ENCODE measurements at regions not wholly inside any gene's neighbourhood (a gene's known extent, or its start where the extent isn't known, plus 50 kb on each side); places are given as distances from the start of the nearest gene placed in this dataset.

DNA sequence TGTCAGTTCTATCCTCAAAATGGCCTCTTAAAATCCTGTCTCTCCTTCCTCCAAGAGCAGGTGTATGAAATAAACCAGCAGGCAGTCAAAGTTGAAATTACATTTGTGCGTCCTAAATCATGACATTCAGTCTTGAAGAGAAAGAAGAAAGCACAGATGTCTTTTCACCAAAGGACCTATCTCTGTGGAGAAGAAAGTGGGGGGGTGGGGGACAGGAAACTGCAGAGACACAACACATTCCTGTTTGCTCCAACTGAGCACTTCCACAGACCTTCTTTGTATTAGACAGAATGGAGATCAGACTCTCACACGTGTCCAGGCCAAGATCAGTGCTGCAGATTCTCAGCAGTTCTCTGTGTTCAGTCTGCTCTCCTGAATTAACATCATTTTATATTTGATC is 471.9 kb upstream of the RGMB start:
- CTCF ChIA-PET: no interaction called here
- DNase-seq (ENCODE audit: low read depth, low spot score) (no peak), ATAC-seq (no peak)
- H3K4me3 ChIP-seq (ENCODE audit: low read depth in 2 of 2, low read length in 2 of 2): no peak overlapping the region
- H3K4me1 ChIP-seq (ENCODE audit: control insufficient read depth, insufficient read depth, low read length): no peaks in the 10 kb centered on the region
- POLR2A ChIA-PET: no interaction called here
- no TSS peak for BruUV-seq (replicated peaks)
- TF ChIP-seq SIN3A (IDR thresholded peaks at IDR 0.05; ENCODE audit: borderline replicate concordance, insufficient read depth, low read depth, low read length) (no peak), TCF7L2 (IDR thresholded peaks at IDR 0.05; ENCODE audit: low read depth, low read length) (no peak), POLR2AphosphoS5 (IDR thresholded peaks at IDR 0.05; ENCODE audit: low read depth, low read length) (no peak)
- TF ChIP-seq, protein P1, sequence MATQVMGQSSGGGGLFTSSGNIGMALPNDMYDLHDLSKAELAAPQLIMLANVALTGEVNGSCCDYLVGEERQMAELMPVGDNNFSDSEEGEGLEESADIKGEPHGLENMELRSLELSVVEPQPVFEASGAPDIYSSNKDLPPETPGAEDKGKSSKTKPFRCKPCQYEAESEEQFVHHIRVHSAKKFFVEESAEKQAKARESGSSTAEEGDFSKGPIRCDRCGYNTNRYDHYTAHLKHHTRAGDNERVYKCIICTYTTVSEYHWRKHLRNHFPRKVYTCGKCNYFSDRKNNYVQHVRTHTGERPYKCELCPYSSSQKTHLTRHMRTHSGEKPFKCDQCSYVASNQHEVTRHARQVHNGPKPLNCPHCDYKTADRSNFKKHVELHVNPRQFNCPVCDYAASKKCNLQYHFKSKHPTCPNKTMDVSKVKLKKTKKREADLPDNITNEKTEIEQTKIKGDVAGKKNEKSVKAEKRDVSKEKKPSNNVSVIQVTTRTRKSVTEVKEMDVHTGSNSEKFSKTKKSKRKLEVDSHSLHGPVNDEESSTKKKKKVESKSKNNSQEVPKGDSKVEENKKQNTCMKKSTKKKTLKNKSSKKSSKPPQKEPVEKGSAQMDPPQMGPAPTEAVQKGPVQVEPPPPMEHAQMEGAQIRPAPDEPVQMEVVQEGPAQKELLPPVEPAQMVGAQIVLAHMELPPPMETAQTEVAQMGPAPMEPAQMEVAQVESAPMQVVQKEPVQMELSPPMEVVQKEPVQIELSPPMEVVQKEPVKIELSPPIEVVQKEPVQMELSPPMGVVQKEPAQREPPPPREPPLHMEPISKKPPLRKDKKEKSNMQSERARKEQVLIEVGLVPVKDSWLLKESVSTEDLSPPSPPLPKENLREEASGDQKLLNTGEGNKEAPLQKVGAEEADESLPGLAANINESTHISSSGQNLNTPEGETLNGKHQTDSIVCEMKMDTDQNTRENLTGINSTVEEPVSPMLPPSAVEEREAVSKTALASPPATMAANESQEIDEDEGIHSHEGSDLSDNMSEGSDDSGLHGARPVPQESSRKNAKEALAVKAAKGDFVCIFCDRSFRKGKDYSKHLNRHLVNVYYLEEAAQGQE (IDR thresholded peaks at IDR 0.05; ENCODE audit: insufficient read depth in 1 of 2, low read depth in 2 of 2, low read length in 1 of 2): no peak
- TF ChIP-seq, protein P2, sequence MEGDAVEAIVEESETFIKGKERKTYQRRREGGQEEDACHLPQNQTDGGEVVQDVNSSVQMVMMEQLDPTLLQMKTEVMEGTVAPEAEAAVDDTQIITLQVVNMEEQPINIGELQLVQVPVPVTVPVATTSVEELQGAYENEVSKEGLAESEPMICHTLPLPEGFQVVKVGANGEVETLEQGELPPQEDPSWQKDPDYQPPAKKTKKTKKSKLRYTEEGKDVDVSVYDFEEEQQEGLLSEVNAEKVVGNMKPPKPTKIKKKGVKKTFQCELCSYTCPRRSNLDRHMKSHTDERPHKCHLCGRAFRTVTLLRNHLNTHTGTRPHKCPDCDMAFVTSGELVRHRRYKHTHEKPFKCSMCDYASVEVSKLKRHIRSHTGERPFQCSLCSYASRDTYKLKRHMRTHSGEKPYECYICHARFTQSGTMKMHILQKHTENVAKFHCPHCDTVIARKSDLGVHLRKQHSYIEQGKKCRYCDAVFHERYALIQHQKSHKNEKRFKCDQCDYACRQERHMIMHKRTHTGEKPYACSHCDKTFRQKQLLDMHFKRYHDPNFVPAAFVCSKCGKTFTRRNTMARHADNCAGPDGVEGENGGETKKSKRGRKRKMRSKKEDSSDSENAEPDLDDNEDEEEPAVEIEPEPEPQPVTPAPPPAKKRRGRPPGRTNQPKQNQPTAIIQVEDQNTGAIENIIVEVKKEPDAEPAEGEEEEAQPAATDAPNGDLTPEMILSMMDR (IDR thresholded peaks at IDR 0.05): no peak
- intact Hi-C loops (cut with micrococcal nuclease; ENCODE audit: unreplicated experiment): no loop called here
- H3K9me3 ChIP-seq (ENCODE audit: control insufficient read depth, insufficient read depth, low read depth, low read length): no peaks in the 10 kb centered on the region
- H3K36me3 ChIP-seq (ENCODE audit: control insufficient read depth, insufficient read depth, low read length): no peaks in the 10 kb centered on the region
- H3K27me3 ChIP-seq (ENCODE audit: control insufficient read depth, insufficient read depth, low read length): no peaks in the 10 kb centered on the region
- in situ Hi-C loops (cut with HindIII; ENCODE audit: low pct_unique_long_range_greater_than_20kb, low sequenced_read_pairs): no loop called here
- H3K27ac ChIP-seq (ENCODE audit: low read length): no peak overlapping the region

DNA sequence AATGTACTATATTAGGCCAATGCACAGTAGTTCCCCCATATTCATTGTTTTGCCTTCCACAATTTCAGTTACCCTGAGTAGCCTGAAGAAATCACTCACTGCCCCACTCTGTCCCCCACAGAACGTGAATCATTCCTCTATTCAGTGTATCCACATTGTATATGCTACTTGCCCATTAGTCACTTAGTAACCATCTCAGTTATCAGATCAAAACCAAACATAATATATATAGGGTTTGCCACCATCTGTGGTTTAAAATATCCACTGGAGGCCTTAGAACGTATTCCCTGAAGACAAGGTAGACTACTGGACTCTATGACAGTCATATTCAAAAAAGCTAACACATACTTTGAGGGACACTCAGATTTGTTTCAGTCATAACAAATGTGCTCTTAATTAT is 465.7 kb upstream of the RGMB start:
- ChIA-PET POLR2A (no interaction called here), CTCF (no interaction called here)
- TF ChIP-seq SIN3A (IDR thresholded peaks at IDR 0.05; ENCODE audit: borderline replicate concordance, insufficient read depth, low read depth, low read length) (no peak), TCF7L2 (IDR thresholded peaks at IDR 0.05; ENCODE audit: low read depth, low read length) (no peak), POLR2AphosphoS5 (IDR thresholded peaks at IDR 0.05; ENCODE audit: low read depth, low read length) (no peak)
- TF ChIP-seq, protein P1 (IDR thresholded peaks at IDR 0.05; ENCODE audit: insufficient read depth in 1 of 2, low read depth in 2 of 2, low read length in 1 of 2): no peak
- TF ChIP-seq, protein P2 (IDR thresholded peaks at IDR 0.05): no peak
- no peaks in the 10 kb centered on the region for H3K27me3 ChIP-seq (ENCODE audit: control insufficient read depth, insufficient read depth, low read length)
- H3K4me1 ChIP-seq (ENCODE audit: control insufficient read depth, insufficient read depth, low read length): 0 out of 2 replicates have a peak, but pooled peaks cover 2% of the 10 kb centered on the region
- ATAC-seq (peak; percentile 61; the same call in 1 of the 2 replicates), DNase-seq (ENCODE audit: low read depth, low spot score) (no peak)
- no peak overlapping the region for H3K27ac ChIP-seq (ENCODE audit: low read length)
- BruUV-seq (replicated peaks): no TSS peak
- in situ Hi-C loops (cut with HindIII; ENCODE audit: low pct_unique_long_range_greater_than_20kb, low sequenced_read_pairs): no loop called here
- H3K4me3 ChIP-seq (ENCODE audit: low read depth in 2 of 2, low read length in 2 of 2): no peak overlapping the region
- no peaks in the 10 kb centered on the region for H3K36me3 ChIP-seq (ENCODE audit: control insufficient read depth, insufficient read depth, low read length)
- no peaks in the 10 kb centered on the region; the same call in 1 of the 2 replicates for H3K9me3 ChIP-seq (ENCODE audit: control insufficient read depth, insufficient read depth, low read depth, low read length)
- intact Hi-C loops (cut with micrococcal nuclease; ENCODE audit: unreplicated experiment): no loop called here
